MM.1S (cell line): ENCODE measurements at regions not wholly inside any gene's neighbourhood (a gene's known extent, or its start where the extent isn't known, plus 50 kb on each side); places are given as distances from the start of the nearest gene placed in this dataset.

Experiments
- DNase-seq: peaks from one replicate; pipeline ENCODE4 v3.0.0-alpha.2; 2015
- H2AFZ ChIP-seq: fragments of 300-600 bp; sonication (generic); 2 replicates; pipeline ENCODE4 v1.6.0; 2016; ENCODE audit warnings: antibody characterized with exemption, low read length
- H3F3A ChIP-seq: fragments of 300-600 bp; sonication (generic); 2 replicates; pipeline ENCODE4 v1.6.1; 2016; ENCODE audit warnings: mild to moderate bottlenecking, antibody characterized with exemption, low read length, moderate library complexity, mixed read lengths; ENCODE audit not compliant: insufficient read depth
- H3K27ac ChIP-seq: fragments of 300-600 bp; sonication (generic); 2 replicates; pipeline ENCODE4 v1.5.1; 2016; ENCODE audit warnings: mild to moderate bottlenecking, low read length
- H3K27me3 ChIP-seq: fragments of 300-600 bp; sonication (generic); replicated peaks from 2 replicates; pipeline ENCODE4 v1.6.0; 2016; ENCODE audit warnings: low read length; ENCODE audit not compliant: insufficient read depth
- H3K36me3 ChIP-seq: fragments of 300-600 bp; sonication (generic); replicated peaks from 2 replicates; pipeline ENCODE4 v1.6.1; 2016; ENCODE audit warnings: mild to moderate bottlenecking, low read length, mixed read lengths; ENCODE audit not compliant: insufficient read depth
- H3K4me1 ChIP-seq: fragments of 300-600 bp; sonication (generic); 2 replicates; pipeline ENCODE4 v1.6.1; 2016; ENCODE audit warnings: low read length, mixed read lengths
- H3K4me2 ChIP-seq: fragments of 300-600 bp; sonication (generic); 2 replicates; pipeline ENCODE4 v1.6.0; 2016; ENCODE audit warnings: low read depth, low read length
- H3K4me3 ChIP-seq: fragments of 300-600 bp; sonication (generic); 2 replicates; pipeline ENCODE4 v1.5.1; 2016; ENCODE audit warnings: low read length, mixed read lengths
- H3K79me2 ChIP-seq: fragments of 300-600 bp; sonication (generic); 2 replicates; pipeline ENCODE4 v1.6.1; 2016; ENCODE audit warnings: mixed run types, low read length, mixed read lengths
- H3K9ac ChIP-seq: fragments of 300-600 bp; sonication (generic); 2 replicates; pipeline ENCODE4 v1.6.1; 2016; ENCODE audit warnings: low read length, mixed read lengths
- H3K9me2 ChIP-seq: fragments of 300-600 bp; sonication (generic); replicated peaks from 2 replicates; pipeline ENCODE4 v1.6.1; 2016; ENCODE audit warnings: mild to moderate bottlenecking, low read length, mixed read lengths; ENCODE audit not compliant: insufficient read depth
- H3K9me3 ChIP-seq: fragments of 300-600 bp; sonication (generic); replicated peaks from 2 replicates; pipeline ENCODE4 v1.6.1; 2016; ENCODE audit warnings: mild to moderate bottlenecking, low read length, mixed read lengths; ENCODE audit not compliant: insufficient read depth
- H4K20me1 ChIP-seq: fragments of 300-600 bp; sonication (generic); 2 replicates; pipeline ENCODE4 v1.6.1; 2016; ENCODE audit warnings: mild to moderate bottlenecking, low read length, moderate library complexity, mixed read lengths; ENCODE audit not compliant: insufficient read depth
- EZH2 ChIP-seq: fragments of 300-600 bp; sonication (generic); optimal IDR thresholded peaks from 2 replicates; pipeline ENCODE3; 2017; ENCODE audit warnings: low read depth, mild to moderate bottlenecking, antibody characterized with exemption, low read length, mixed read lengths
- EZH2phosphoT487 ChIP-seq: fragments of 300-600 bp; sonication (generic); IDR thresholded peaks from 2 replicates; pipeline ENCODE4 v1.6.1; 2018; ENCODE audit warnings: antibody characterized with exemption, low read length
- TF ChIP-seq, protein P1 (sequence below): fragments of 300-600 bp; sonication (generic); IDR thresholded peaks from 2 replicates; pipeline ENCODE4 v1.5.1; 2016; ENCODE audit warnings: antibody characterized with exemption, low read length, mixed read lengths

DNA sequence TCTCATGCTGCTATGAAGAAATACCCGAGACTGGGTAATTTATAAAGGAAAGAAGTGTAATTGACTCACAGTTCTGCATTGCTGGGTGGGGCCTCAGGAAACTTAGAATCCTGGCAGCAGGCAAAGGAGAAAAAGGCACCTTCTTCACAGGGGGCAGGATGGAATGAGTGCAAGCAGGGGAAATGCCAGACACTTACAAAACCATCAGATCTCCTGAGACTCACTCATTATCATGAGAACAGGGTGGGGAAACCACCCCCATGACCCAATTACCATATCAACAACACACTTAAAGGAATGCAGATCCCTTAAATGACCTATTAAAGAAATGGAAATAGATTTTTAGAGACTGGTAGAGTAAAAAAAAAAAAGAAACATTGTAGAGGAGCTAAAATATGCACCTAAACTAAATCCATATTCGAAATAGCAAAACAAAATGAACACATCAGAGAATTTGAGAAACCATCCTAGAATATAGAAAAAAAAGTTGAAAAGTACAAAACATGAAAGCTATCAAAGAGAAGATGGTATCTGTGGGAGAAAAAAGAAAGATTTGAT, 104.3 kb upstream of the UGT8 start:
- no peaks in the 10 kb centered on the region for H3K9me3 ChIP-seq
- H3K27me3 ChIP-seq: no peaks in the 10 kb centered on the region
- DNase-seq: no peak
- H4K20me1 ChIP-seq: no peaks in the 10 kb centered on the region
- H3K36me3 ChIP-seq: no peaks in the 10 kb centered on the region
- 0 out of 2 replicates have a peak, but pooled peaks cover 4% of the 10 kb centered on the region for H3K4me1 ChIP-seq
- no peak overlapping the region for H3K4me3 ChIP-seq
- TF ChIP-seq EZH2phosphoT487: no peak
- TF ChIP-seq, protein P1, sequence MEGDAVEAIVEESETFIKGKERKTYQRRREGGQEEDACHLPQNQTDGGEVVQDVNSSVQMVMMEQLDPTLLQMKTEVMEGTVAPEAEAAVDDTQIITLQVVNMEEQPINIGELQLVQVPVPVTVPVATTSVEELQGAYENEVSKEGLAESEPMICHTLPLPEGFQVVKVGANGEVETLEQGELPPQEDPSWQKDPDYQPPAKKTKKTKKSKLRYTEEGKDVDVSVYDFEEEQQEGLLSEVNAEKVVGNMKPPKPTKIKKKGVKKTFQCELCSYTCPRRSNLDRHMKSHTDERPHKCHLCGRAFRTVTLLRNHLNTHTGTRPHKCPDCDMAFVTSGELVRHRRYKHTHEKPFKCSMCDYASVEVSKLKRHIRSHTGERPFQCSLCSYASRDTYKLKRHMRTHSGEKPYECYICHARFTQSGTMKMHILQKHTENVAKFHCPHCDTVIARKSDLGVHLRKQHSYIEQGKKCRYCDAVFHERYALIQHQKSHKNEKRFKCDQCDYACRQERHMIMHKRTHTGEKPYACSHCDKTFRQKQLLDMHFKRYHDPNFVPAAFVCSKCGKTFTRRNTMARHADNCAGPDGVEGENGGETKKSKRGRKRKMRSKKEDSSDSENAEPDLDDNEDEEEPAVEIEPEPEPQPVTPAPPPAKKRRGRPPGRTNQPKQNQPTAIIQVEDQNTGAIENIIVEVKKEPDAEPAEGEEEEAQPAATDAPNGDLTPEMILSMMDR: no peak
- no peak for TF ChIP-seq EZH2
- no peak overlapping the region for H3K27ac ChIP-seq
- H2AFZ ChIP-seq: no peak overlapping the region
- no peak overlapping the region for H3K4me2 ChIP-seq
- H3F3A ChIP-seq: no peaks in the 10 kb centered on the region
- H3K9me2 ChIP-seq: no peaks in the 10 kb centered on the region
- no peak overlapping the region for H3K9ac ChIP-seq
- no peaks in the 10 kb centered on the region for H3K79me2 ChIP-seq

DNA sequence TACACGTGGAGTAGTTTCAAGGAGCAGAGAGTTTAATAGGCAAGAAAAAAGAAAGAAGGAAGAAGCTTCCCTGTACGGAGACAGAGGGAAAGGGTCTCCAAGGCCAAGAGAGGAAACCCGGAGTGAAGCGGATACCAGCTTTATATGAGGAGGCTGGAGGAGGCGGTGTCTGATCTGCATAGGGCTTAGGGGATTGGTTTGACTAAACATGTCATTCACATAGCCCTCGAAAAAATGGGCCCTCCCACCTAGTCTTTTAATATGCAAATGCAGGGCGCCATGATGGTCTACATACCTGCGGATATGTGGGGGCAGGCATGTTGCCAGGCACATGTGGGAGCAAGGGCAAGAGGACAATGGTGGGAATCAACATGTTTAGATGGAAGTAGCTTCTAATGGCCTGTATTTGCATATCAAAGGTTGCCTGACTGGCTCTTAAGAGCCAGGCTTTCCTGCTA, 103.1 kb upstream of the UGT8 start:
- Histone ChIP-seq H3K4me1 (0 out of 2 replicates have a peak, but pooled peaks cover 4% of the 10 kb centered on the region), H2AFZ (no peak overlapping the region), H4K20me1 (no peaks in the 10 kb centered on the region), H3K27me3 (no peaks in the 10 kb centered on the region), H3K9me2 (no peaks in the 10 kb centered on the region), H3K9ac (no peak overlapping the region), H3K27ac (no peak overlapping the region), H3K36me3 (no peaks in the 10 kb centered on the region), H3K4me3 (no peak overlapping the region), H3K9me3 (no peaks in the 10 kb centered on the region), H3K4me2 (no peak overlapping the region), H3K79me2 (no peaks in the 10 kb centered on the region), H3F3A (no peaks in the 10 kb centered on the region)
- DNase-seq: no peak
- TF ChIP-seq EZH2: no peak
- no peak for TF ChIP-seq EZH2phosphoT487
- TF ChIP-seq, protein P1: no peak

DNA sequence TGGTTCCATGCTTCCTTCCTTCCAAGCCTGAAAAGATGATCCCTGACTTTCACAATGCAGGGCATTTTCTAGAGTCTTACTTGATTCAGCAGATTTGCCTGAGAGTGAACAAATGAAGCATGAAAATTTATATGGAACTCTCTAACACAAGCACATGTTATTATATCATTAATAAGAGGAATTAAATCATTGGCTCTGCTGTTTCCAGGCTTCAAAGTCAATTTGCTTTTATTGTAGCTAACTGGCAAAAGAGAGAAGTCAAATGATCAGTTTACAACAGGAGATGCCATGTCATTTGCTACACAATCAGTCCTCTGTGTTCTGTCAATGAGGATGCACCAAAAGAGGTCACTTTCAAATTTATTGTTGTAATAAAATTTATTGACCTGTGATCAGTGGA, 101.5 kb upstream of the UGT8 start:
- Histone ChIP-seq H3K36me3 (no peaks in the 10 kb centered on the region), H3F3A (no peaks in the 10 kb centered on the region), H3K9me3 (no peaks in the 10 kb centered on the region), H3K4me3 (no peak overlapping the region), H3K4me1 (0 out of 2 replicates have a peak, but pooled peaks cover 4% of the 10 kb centered on the region), H3K79me2 (no peaks in the 10 kb centered on the region), H3K27ac (no peak overlapping the region), H2AFZ (no peak overlapping the region), H3K4me2 (no peak overlapping the region), H4K20me1 (no peaks in the 10 kb centered on the region), H3K9me2 (no peaks in the 10 kb centered on the region), H3K27me3 (no peaks in the 10 kb centered on the region), H3K9ac (no peak overlapping the region)
- TF ChIP-seq EZH2phosphoT487 (no peak), EZH2 (no peak)
- TF ChIP-seq, protein P1: no peak
- DNase-seq: no peak
